KBM-7 (cell line): ENCODE measurements at regions not wholly inside any gene's neighbourhood (a gene's known extent, or its start where the extent isn't known, plus 50 kb on each side); places are given as distances from the start of the nearest gene placed in this dataset.
"Not testable (repeated sequence)": the region's sequence is repeated elsewhere in the genome, so short reads cannot be mapped to it uniquely, and the experiment has no call there.

ENCODE experiments used
- DNase-seq: peaks from one replicate; pipeline ENCODE4 v3.0.0-alpha.2; 2015
- in situ Hi-C: fragments of 300-500 bp; cut with MboI; formaldehyde crosslinking; loops from 2 replicates; pipeline ENCODE4 v1.14.3; 2020; ENCODE audit warnings: low sequenced_read_pairs, low pct_unique_long_range_greater_than_20kb, mixed read lengths

DNA sequence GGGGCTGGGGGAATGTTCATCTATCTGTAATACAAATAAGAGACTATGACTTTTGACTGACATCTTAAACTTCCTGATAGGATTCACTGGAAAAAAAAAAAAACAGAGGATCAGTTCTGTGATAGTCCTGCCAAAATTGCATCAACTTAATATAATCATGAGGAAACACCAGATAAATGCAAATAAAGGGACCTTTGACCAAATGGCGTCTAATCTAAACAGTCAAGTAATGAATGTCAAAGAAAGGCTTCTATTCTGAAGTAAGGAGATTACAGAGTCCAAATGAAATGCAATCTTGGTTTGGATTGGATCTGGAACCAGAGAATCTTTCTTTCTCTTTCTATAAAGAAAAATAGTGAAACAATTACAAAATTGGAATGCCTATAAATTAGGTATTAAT, 513.4 kb downstream of the KCNT2 start:
- in situ Hi-C loops, result no loop called here
- DNase-seq, result no peak

DNA sequence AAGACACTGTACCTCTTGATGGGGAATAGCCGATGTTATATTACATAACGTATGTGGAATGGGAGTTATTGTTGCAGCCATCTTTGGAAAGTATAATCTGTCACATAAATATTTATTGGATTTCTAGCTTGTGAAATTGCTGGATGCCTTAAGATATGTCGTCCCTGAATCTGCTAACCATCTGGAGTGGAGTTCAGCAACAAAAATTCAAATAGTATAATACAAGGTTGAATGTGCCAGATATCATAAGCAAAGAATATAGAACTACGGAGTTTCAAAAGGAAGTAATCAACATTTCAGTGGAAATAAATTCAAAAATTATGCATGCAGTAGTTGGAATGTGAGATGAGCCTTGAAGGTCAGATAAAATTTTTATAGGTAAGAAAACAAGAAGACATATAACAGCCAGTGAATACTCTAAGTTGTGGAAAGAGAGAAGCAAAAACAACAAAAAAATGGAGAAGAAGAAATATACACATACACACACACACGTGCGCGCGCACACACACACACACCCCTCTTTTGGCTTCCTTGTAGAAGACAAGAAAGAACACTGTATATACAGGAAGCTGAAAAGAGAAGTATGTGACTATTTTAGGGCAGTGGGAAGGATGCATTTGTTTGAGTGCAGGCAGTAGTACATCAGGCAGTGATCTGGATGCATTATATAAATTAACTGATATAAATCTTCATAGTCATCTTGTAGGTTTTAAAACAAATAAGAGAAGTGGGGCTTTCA, 516.7 kb downstream of the KCNT2 start:
- in situ Hi-C loops, result no loop called here
- peak; percentile 54 for DNase-seq

DNA sequence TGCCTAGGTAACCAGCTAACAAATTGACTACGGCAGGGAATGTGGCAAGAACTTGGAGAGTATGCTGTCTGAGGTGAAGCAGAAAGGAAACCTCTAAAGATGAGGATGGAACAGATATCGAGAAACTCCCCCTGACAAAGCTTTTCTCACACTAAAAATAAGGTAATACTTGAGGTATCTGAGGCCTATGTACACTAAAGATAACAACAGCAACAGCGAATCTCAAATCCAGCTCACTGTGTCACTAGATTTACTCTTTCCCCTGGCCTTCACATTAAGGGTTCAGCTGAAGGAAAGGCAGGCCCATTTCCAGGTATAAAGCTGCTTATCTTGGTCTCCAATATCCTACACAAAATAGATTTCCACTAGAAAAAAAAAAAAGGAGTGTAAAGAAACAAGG, 518.0 kb downstream of the KCNT2 start:
- in situ Hi-C loops, result no loop called here
- DNase-seq, result no peak

DNA sequence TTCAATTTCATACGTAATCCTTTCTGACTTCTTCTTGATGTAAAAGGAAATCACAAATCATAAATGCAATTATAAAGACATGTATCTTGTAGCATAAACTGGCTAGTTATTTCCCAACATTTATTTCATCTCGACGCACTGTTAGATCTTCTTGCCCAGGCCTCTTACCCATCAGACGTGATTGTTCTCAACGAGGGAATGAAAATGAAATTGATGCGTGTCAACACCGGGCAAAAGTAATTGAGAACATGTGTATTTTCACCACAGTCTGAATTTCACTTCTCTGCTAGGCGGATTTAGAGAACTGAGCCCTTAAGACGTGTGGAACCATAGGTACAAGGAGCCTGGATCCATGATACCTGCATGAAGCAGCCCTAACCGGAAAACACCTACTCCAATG, 519.7 kb downstream of the KCNT2 start:
- in situ Hi-C loops, result no loop called here
- DNase-seq, result no peak

DNA sequence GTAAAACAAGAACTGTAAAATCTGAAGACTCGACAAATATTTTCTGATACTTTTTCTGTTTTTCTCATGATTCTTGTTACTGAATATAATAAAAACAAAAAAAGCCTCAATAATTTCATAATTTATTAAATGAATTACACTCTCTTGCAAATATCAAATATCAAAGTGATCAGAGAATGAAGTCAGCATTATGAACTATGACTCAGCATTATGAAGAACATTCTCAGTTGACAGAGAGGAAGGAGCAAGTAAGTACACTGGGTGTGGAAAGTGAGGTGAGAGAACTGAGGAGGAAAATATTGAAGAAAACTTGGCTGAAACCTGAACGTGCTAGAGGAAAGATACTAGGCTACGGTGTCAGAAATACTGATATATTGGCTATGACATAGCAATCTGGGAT, 529.5 kb downstream of the KCNT2 start:
- in situ Hi-C loops, result no loop called here
- DNase-seq, result no peak

DNA sequence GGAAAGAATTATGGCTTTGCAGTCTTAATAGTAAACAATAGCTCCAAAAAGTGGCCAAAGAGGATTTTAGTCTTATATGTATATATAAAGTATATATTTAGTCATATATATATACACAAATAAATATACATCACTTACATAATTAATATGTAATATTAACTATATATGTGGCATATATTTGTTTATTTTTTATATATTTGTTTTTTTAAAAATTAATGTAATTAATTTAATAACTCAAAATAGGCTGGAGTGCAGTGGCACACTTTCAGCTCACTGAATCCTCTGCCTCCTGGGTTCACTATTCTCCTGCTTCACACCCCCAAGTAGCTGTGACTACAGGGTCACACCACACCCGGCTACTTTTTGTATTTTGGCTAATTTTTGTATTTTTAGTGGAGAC, 532.6 kb downstream of the KCNT2 start:
- in situ Hi-C loops, result no loop called here
- no peak for DNase-seq

DNA sequence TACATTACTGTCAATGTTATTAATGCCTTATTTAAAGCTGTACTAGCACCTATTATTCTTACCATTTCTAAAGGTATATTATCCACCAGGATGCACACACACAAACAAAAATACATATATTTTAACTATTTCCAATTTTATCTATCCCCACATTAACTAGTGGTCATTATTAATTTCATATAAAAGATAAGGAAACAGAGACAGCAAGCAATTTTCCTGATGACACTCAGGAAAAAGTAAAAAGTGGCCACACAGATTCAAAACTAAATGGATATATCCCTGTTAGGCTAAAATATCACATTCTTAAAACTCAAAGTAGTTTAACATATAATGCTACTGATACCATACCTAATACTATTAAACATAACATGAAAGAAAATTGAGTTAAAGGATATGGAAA, 534.1 kb downstream of the KCNT2 start:
- in situ Hi-C loops, result no loop called here
- DNase-seq, result no peak

DNA sequence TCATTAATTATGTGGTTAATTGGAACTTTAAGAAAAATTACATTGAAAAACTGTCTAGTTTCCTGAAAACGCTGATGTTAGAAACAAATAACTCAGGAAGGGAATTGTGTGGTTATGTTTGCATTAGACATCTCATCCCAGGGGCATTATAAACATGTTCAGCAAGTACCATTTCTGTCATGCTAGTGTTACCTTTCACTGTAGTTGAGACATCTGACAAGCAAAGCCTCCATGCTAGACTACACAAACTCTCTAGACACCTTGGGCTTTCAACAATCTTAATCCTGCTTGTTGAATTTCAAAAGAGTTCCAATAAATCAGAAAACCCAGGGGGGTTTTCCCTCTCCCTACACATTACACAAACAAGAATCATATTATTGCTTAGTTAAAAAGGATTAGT, 536.8 kb downstream of the KCNT2 start:
- in situ Hi-C loops, result no loop called here
- DNase-seq, result no peak

DNA sequence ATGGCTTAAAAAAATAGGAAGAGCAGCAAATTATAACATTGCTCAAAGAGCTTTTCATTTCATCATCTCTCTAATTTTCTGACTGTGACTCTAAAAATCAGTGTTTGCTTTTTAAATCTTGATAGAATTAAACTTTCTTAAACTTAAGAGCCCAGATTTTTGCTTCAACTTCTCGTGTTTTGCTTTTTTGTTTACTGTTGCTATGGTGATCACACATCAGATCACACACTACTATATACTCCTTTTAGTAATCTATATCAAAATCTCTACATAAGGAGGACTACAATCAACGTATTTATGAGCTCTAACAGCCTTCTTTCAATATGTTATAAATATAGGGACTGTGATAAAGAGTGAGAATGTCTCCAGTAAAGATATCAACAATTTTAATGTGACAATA, 537.3 kb downstream of the KCNT2 start:
- no peak for DNase-seq
- in situ Hi-C loops, result no loop called here

DNA sequence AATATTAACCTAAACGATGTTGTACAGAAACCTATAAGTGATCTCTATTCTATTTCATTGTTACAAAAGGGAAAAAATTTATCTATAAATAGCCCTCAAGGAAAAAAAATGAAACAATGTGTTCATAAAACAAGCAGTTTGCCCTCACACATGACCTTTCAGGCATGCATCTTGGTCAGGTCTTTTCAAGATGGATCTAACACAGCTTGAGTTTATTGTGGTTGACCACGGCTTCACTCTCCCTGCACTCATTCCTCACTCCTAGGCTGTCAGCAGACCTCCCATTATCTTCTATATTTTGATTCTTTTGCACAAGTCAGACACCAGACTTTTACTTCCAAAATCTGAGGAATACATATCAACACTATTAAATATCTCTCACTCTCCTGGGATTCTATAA, 544.3 kb downstream of the KCNT2 start:
- DNase-seq, result peak; percentile 20
- in situ Hi-C loops, result no loop called here

DNA sequence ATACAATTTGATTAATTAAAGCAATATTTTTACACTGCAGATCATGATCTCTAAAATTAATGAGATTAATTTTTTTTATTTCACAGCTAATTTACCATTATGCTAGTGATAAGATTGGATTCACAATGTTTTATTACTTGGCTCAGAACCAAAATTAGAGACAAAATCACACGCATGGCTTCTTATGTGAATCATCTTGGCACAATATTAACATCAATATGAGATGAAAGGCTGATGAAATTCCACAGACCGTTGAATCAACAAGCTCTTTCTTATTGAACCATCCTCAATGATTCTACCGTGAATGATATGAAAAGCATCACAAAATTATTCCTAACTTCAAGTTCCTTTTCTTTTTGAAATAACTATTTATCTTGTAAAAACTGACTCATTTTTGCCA, 544.9 kb downstream of the KCNT2 start:
- DNase-seq, result no peak
- in situ Hi-C loops, result no loop called here

DNA sequence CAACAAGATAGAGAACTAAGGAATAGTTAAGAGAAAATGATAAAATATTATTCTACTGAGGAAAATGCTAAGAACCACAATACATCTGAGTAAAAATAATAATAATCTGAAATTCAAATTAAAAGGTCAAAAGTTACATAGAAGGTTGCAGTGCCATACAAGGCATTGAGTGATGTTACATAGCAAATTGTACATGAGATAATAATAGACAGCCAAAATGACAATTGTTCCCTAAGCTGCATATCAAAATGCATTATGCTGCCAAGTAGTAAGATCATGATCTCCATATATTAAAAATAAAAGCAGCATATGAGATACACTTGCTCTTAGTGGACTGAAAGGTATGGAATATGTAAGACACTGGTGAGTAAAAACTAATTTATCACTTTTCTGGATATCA, 547.7 kb downstream of the KCNT2 start:
- no peak for DNase-seq
- in situ Hi-C loops, result no loop called here

DNA sequence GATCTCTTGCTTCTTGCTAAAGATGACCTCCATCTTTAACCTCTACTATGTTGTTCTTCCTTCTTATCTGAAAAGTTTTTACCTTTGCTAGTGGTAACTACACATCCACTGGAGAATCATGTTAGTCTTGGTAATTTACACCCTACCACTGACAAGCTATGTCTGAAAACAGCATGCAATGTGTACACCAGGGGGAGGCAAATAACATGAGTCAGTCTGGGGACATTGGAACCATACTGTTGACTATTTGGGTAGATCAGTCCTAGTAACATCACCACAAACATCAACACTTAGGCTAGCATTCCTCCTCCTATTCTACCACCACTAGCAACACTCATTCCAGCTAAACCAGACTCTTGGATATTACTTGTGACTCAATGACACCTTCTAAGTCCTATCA, 549.0 kb downstream of the KCNT2 start:
- no peak for DNase-seq
- in situ Hi-C loops, result no loop called here

DNA sequence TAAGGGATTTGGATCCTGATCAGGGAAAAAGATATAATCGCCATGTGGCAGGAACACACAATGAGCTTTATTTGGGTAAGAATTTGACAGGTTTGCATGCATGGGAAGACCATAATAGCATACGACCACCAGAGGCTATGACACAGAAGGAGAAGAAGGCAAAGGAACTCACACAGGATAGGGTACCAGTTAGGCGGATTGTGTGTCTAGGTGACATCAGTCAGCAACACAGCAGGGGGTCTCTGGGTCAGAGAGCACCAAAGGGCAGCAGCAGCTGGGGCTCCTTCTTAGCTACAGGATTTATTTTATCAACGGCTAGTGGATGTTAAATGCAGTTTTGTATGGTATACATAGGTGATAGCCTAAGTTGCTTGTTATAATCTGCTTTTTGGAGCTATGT, 551.3 kb downstream of the KCNT2 start:
- DNase-seq, result no peak
- in situ Hi-C loops, result no loop called here

DNA sequence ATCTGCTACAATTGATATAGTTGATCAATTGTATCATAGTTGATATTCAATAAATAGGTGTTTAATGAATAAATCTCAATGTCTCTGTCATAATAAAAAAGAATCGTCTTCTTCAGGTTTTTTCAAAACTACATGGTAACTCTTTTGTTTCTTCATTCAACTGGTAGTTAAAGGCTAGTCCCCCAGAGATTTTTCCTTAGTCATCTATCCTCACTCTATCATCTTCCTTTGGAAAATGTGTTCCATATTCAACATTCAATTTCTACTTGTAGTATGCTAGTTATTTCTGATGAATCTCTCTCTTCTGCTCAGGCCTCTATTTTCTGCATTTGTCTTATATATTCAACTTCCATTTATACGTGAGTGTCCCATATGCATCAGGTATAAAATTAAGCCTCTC, 558.8 kb downstream of the KCNT2 start:
- DNase-seq, result no peak
- in situ Hi-C loops, result no loop called here

DNA sequence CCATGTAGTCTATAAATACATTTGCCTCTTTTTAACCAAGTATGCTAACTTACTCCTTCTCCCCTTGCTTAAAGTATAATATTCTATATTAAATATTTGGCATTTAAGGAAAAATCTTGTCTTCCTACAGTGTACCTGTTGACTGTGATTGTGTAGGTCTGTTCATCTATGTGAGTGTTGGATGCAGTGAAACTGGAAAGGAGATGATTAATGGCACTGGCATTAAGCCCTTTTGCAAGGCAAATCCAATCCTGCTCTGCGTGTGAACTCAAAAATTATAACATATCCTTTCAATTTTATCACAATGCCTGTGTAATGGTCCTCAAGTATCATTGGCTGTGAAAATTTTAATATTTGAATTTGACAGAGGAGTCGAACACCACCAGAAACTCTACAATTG, 565.0 kb downstream of the KCNT2 start:
- in situ Hi-C loops, result no loop called here
- DNase-seq, result no peak

DNA sequence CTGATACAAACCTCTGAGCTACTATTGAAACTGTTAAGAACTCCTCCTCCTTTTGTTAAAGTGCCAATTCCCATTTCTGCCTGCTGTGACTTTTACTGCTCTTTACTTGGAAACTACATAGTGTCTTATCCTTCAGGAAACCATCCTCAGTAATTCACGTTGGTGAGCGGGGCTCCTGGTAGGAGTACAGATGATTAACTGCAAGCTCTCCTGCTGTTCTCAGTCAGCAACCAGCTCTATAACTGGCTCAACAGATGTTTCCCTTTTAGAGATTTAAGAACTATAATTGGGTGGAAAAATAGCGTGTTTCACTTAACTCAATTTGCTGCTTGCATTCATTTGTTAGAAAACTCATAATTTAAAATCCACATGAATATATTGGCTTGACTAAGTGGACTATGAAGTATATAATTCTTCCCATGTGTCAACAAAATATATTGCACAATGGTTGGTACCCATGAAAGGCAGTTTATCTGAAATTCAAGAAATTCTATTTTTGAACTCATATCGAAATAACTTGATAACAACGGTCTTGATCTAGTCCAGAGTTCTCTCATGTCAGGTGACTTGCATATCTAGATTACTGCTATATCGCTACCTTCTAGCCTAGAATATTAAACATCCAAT, 574.0 kb downstream of the KCNT2 start:
- in situ Hi-C loops, result no loop called here
- peak; percentile 50 for DNase-seq

DNA sequence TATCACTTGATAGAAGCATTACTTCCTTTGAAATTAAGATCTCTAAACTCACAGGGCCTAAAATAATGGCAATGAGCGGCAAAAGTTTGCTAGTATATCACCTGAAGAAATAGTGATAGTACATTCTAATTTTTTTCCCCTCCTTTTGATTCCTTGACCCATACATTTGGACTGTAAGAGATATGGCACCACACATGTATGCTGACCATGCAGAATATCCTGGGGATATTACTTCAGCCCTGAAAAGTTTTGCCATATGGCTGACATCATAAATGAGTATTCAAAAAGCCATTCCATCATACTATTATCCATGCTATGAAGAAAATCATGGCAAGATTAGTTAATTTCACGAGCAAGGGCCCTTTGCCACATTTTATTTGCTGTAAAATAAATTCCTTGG, 576.9 kb downstream of the KCNT2 start:
- DNase-seq, in situ Hi-C loops: not testable (repeated sequence)

DNA sequence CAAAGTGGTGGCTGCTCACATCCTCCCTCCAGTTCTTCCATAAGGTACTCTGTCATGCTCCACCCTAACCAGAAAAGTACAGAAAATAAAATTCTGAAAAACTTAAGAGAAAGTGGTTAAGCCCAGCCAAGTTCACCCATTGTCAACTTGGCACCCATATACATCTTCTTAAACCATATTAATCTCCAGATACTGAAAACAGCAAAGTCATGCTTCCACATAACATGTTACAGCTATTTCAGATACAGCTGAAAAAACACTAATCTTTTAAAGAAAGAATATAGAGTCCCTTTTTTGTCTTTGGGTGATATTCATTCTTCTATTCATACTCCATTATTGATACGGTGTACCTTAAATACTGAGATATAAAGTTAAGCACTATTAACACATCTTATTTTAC, 577.8 kb downstream of the KCNT2 start:
- DNase-seq, result no peak
- in situ Hi-C loops, result no loop called here

DNA sequence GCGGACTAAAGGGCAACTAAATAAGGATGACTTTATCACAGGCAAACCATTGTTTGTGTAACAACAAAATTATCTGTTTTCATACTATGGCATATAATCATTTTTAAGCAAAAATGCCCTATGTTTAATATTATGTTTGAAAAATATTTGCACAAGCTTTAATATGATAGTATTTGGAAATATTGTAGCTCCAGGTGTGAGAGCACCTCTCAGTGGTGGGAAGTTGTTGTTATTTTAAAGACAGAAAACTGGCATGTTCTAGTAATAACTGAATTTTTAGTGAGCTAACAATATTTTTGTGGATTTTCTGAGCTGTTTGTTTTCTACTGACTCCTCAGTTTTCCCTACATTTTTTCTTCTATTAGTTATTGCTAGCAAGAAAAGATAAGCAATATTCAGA, 578.8 kb downstream of the KCNT2 start:
- no peak for DNase-seq
- in situ Hi-C loops, result no loop called here

DNA sequence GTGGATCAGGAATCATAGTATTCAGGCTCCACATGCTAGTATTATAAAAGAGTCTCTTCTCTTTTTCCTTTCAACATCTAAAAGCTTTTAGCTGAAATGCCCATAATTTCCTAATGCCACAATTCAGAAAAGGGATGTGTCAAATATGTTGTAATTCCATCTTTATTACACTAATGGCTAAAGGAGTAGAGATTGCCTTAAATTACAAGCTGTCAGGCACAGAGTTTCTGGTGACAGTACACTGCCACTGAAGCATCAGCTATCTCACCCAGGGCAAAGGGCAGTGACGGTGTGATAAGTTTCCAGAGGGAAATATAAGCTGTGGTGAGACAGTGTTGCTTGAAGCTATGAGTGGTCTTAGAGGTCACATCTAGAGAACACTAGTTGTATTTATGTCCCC, 581.1 kb downstream of the KCNT2 start:
- no peak for DNase-seq
- in situ Hi-C loops, result no loop called here
